DND-41 (cell line): ENCODE measurements at regions not wholly inside any gene's neighbourhood (a gene's known extent, or its start where the extent isn't known, plus 50 kb on each side); places are given as distances from the start of the nearest gene placed in this dataset.

Experiments
- ATAC-seq: fragments of 200-7000 bp; cut with Tn5 transposase; 3 replicates; pipeline ENCODE4 v1.9.1; 2021; ENCODE audit warnings: low read depth; ENCODE audit not compliant: insufficient read depth
- DNase-seq: peaks from one replicate; pipeline ENCODE4 v3.0.0-alpha.2; 2020
- H2AFZ ChIP-seq: 2 replicates; pipeline ENCODE4 v1.6.0; 2012; ENCODE audit warnings: low read depth, low read length
- H3K27ac ChIP-seq: 2 replicates; pipeline ENCODE4 v1.5.1; 2012; ENCODE audit warnings: low read length, inconsistent platforms
- H3K27me3 ChIP-seq: fragments of 200-600 bp; sonication (generic); 2 replicates; pipeline ENCODE4 v1.6.0; 2012; ENCODE audit warnings: low read length, mild to moderate bottlenecking, inconsistent platforms; ENCODE audit not compliant: insufficient read depth, poor library complexity
- H3K36me3 ChIP-seq: 2 replicates; pipeline ENCODE4 v1.5.1; 2012; ENCODE audit warnings: low read length, inconsistent platforms; ENCODE audit not compliant: insufficient read depth
- H3K4me1 ChIP-seq: 2 replicates; pipeline ENCODE4 v1.5.1; 2012; ENCODE audit warnings: mild to moderate bottlenecking, low read length; ENCODE audit not compliant: insufficient read depth
- H3K4me2 ChIP-seq: 2 replicates; pipeline ENCODE4 v1.6.0; 2012; ENCODE audit warnings: mild to moderate bottlenecking, moderate library complexity, low read length, inconsistent platforms; ENCODE audit not compliant: insufficient read depth
- H3K4me3 ChIP-seq, 2 experiments: fragments of 200-600 bp in 1 of 2; shearing (Covaris generic) in 1 of 2; 2 replicates each; pipeline ENCODE4 v1.5.1; 2012 to 2016; ENCODE audit warnings: inconsistent platforms in 2 of 2, low read length in 2 of 2, mild to moderate bottlenecking in 2 of 2, low read depth in 1 of 2, moderate library complexity in 1 of 2
- H3K79me2 ChIP-seq: 2 replicates; pipeline ENCODE4 v1.6.0; 2012; ENCODE audit warnings: low read length, inconsistent platforms; ENCODE audit not compliant: insufficient read depth
- H3K9ac ChIP-seq: 2 replicates; pipeline ENCODE4 v1.6.0; 2012; ENCODE audit warnings: low read depth, mild to moderate bottlenecking, inconsistent platforms, low read length, moderate library complexity
- H3K9me3 ChIP-seq: 2 replicates; pipeline ENCODE4 v1.5.1; 2012; ENCODE audit warnings: low read length, moderate library complexity, mild to moderate bottlenecking, inconsistent platforms; ENCODE audit not compliant: insufficient read depth, severe bottlenecking
- H4K20me1 ChIP-seq: 2 replicates; pipeline ENCODE4 v1.6.0; 2012; ENCODE audit warnings: low read length; ENCODE audit not compliant: insufficient read depth
- CTCF ChIP-seq: IDR thresholded peaks from 2 replicates; pipeline ENCODE4 v1.5.1; 2012; ENCODE audit warnings: borderline replicate concordance, low read length, moderate library complexity, mild to moderate bottlenecking; ENCODE audit not compliant: poor library complexity, severe bottlenecking; ENCODE audit errors: extremely low read depth
- EZH2 ChIP-seq: IDR thresholded peaks from 3 replicates; pipeline ENCODE4 v1.6.1; 2012; ENCODE audit warnings: borderline replicate concordance, low read depth, mild to moderate bottlenecking, moderate library complexity, low read length, inconsistent platforms; ENCODE audit not compliant: severe bottlenecking

GRCh38 chr2:121994238-121995206 lies 239.1 kb downstream of the TSN start:
- Histone ChIP-seq H4K20me1 (no peaks in the 10 kb centered on the region), H2AFZ (no peak overlapping the region), H3K9me3 (no peaks in the 10 kb centered on the region), H3K27ac (no peak overlapping the region), H3K4me1 (no peaks in the 10 kb centered on the region), H3K4me3 (no peak overlapping the region), H3K27me3 (no peaks in the 10 kb centered on the region), H3K4me2 (no peak overlapping the region), H3K9ac (no peak overlapping the region), H3K79me2 (no peaks in the 10 kb centered on the region), H3K36me3 (no peaks in the 10 kb centered on the region)
- no peak for ATAC-seq
- TF ChIP-seq EZH2, result no peak
- TF ChIP-seq CTCF, result no peak
- DNase-seq, result no peak

- Histone ChIP-seq H3K36me3 (no peaks in the 10 kb centered on the region), H2AFZ (no peak overlapping the region), H3K9me3 (no peaks in the 10 kb centered on the region), H3K4me3 (no peak overlapping the region), H3K9ac (no peak overlapping the region), H4K20me1 (no peaks in the 10 kb centered on the region), H3K4me1 (no peaks in the 10 kb centered on the region), H3K4me2 (no peak overlapping the region), H3K79me2 (no peaks in the 10 kb centered on the region), H3K27me3 (no peaks in the 10 kb centered on the region), H3K27ac (no peak overlapping the region)
- DNase-seq, result no peak
- no peak for ATAC-seq
- TF ChIP-seq EZH2, result no peak
- TF ChIP-seq CTCF, result no peak
These were observed 243.3 kb downstream of the TSN start for GRCh38 chr2:121998751-121999150.

- H3K27ac ChIP-seq, result no peak overlapping the region
- no peak for DNase-seq
These were observed 243.8 kb downstream of the TSN start for GRCh38 chr2:121999264-121999663.

More at GRCh38 chr2:121999264-121999663, 243.8 kb downstream of the TSN start:
- no peak overlapping the region for H3K9ac ChIP-seq
- H3K27me3 ChIP-seq, result no peaks in the 10 kb centered on the region
- no peak overlapping the region for H2AFZ ChIP-seq
- H3K36me3 ChIP-seq, result no peaks in the 10 kb centered on the region
- H3K9me3 ChIP-seq, result no peaks in the 10 kb centered on the region
- H3K4me1 ChIP-seq, result no peaks in the 10 kb centered on the region
- H3K4me2 ChIP-seq, result no peak overlapping the region
- H3K4me3 ChIP-seq, result no peak overlapping the region
- TF ChIP-seq CTCF (no peak), EZH2 (no peak)
- no peaks in the 10 kb centered on the region for H3K79me2 ChIP-seq
- H4K20me1 ChIP-seq, result no peaks in the 10 kb centered on the region
- ATAC-seq, result peak; percentile 33; the same call in 1 of the 3 replicates
